ENCODE measurements at regions not wholly inside any gene's neighbourhood (a gene's known extent, or its start where the extent isn't known, plus 50 kb on each side); places are given as distances from the start of the nearest gene placed in this dataset.

- Histone ChIP-seq H3K27me3 (ENCODE audit: insufficient read depth, low read length) (no peaks in the 10 kb centered on the region), H3K27ac (ENCODE audit: low read depth, low read length) (no peak overlapping the region), H2BK12ac (ENCODE audit: low read length) (no peak overlapping the region), H3K4me3 (ENCODE audit: low read depth, low read length) (no peak overlapping the region), H2BK120ac (ENCODE audit: insufficient read depth, low read length, poor library complexity) (no peak overlapping the region), H3K4me2 (ENCODE audit: low read length) (no peak overlapping the region), H3K23ac (ENCODE audit: low read length) (no peak overlapping the region), H2AK5ac (ENCODE audit: low read length) (no peak overlapping the region), H3K4ac (ENCODE audit: low read depth, low read length) (no peak overlapping the region), H3K36me3 (ENCODE audit: control insufficient read depth in 1 of 2, insufficient read depth in 2 of 2, low read length in 2 of 2) (no peaks in the 10 kb centered on the region), H3K79me1 (ENCODE audit: low read length) (no peaks in the 10 kb centered on the region), H3K9ac (ENCODE audit: low read length) (no peak overlapping the region), H3K14ac (ENCODE audit: low read length) (no peak overlapping the region), H3K79me2 (ENCODE audit: control insufficient read depth, insufficient read depth, low read length, poor library complexity) (no peaks in the 10 kb centered on the region), H4K12ac (ENCODE audit: low read depth, low read length) (no peak overlapping the region), H4K8ac (ENCODE audit: low read depth, low read length) (no peak overlapping the region), H3K9me3 (ENCODE audit: insufficient read depth, low read depth, low read length) (no peaks in the 10 kb centered on the region), H2BK5ac (ENCODE audit: low read depth, low read length, poor library complexity) (no peak overlapping the region), H3K18ac (ENCODE audit: low read length) (no peak overlapping the region), H2AFZ (ENCODE audit: insufficient read depth, low read length, poor library complexity) (no peak overlapping the region), H4K91ac (ENCODE audit: low read depth, low read length) (no peak overlapping the region), H3K4me1 (ENCODE audit: control insufficient read depth in 1 of 2, insufficient read depth in 2 of 2, low read length in 2 of 2) (no peaks in the 10 kb centered on the region)
- DNase-seq = peak; percentile 0 to 49
- WGBS (ENCODE audit: extremely low coverage, insufficient coverage, insufficient read length) = no CpG with 5 or more reads among the region's 2 CpGs
Measured at GRCh38 chrX:137227151-137227550, 193.4 kb upstream of the GPR101 start.

GRCh38 chrX:137215467-137215866 lies 181.7 kb upstream of the GPR101 start:
- Histone ChIP-seq H3K14ac (ENCODE audit: low read length) (no peak overlapping the region), H3K27ac (ENCODE audit: low read depth, low read length) (no peak overlapping the region), H4K12ac (ENCODE audit: low read depth, low read length) (no peak overlapping the region), H3K9me3 (ENCODE audit: insufficient read depth, low read depth, low read length) (no peaks in the 10 kb centered on the region), H3K79me1 (ENCODE audit: low read length) (no peaks in the 10 kb centered on the region), H2AFZ (ENCODE audit: insufficient read depth, low read length, poor library complexity) (no peak overlapping the region), H3K79me2 (ENCODE audit: control insufficient read depth, insufficient read depth, low read length, poor library complexity) (no peaks in the 10 kb centered on the region), H3K4me1 (ENCODE audit: control insufficient read depth in 1 of 2, insufficient read depth in 2 of 2, low read length in 2 of 2) (no peaks in the 10 kb centered on the region), H3K36me3 (ENCODE audit: control insufficient read depth in 1 of 2, insufficient read depth in 2 of 2, low read length in 2 of 2) (no peaks in the 10 kb centered on the region), H4K8ac (ENCODE audit: low read depth, low read length) (no peak overlapping the region), H3K4me2 (ENCODE audit: low read length) (no peak overlapping the region), H3K27me3 (ENCODE audit: insufficient read depth, low read length) (no peaks in the 10 kb centered on the region), H4K91ac (ENCODE audit: low read depth, low read length) (no peak overlapping the region), H2BK5ac (ENCODE audit: low read depth, low read length, poor library complexity) (no peak overlapping the region), H3K4me3 (ENCODE audit: low read depth, low read length) (no peak overlapping the region), H3K23ac (ENCODE audit: low read length) (no peak overlapping the region), H2BK120ac (ENCODE audit: insufficient read depth, low read length, poor library complexity) (no peak overlapping the region), H2BK12ac (ENCODE audit: low read length) (no peak overlapping the region), H3K4ac (ENCODE audit: low read depth, low read length) (no peak overlapping the region), H2AK5ac (ENCODE audit: low read length) (no peak overlapping the region), H3K9ac (ENCODE audit: low read length) (no peak overlapping the region), H3K18ac (ENCODE audit: low read length) (no peak overlapping the region)
- DNase-seq = no peak
- WGBS (ENCODE audit: extremely low coverage, insufficient coverage, insufficient read length) = no CpG with 5 or more reads among the region's 1 CpG

- Histone ChIP-seq H3K79me1 (ENCODE audit: low read length) (no peaks in the 10 kb centered on the region), H2AFZ (ENCODE audit: insufficient read depth, low read length, poor library complexity) (no peak overlapping the region), H3K4ac (ENCODE audit: low read depth, low read length) (no peak overlapping the region), H3K27ac (ENCODE audit: low read depth, low read length) (no peak overlapping the region), H4K91ac (ENCODE audit: low read depth, low read length) (no peak overlapping the region), H3K14ac (ENCODE audit: low read length) (no peak overlapping the region), H4K12ac (ENCODE audit: low read depth, low read length) (no peak overlapping the region), H3K4me3 (ENCODE audit: low read depth, low read length) (no peak overlapping the region), H3K79me2 (ENCODE audit: control insufficient read depth, insufficient read depth, low read length, poor library complexity) (no peaks in the 10 kb centered on the region), H3K23ac (ENCODE audit: low read length) (no peak overlapping the region), H2BK120ac (ENCODE audit: insufficient read depth, low read length, poor library complexity) (no peak overlapping the region), H3K9me3 (ENCODE audit: insufficient read depth, low read depth, low read length) (no peaks in the 10 kb centered on the region), H2BK5ac (ENCODE audit: low read depth, low read length, poor library complexity) (no peak overlapping the region), H3K9ac (ENCODE audit: low read length) (no peak overlapping the region), H3K36me3 (ENCODE audit: control insufficient read depth in 1 of 2, insufficient read depth in 2 of 2, low read length in 2 of 2) (no peaks in the 10 kb centered on the region), H3K4me2 (ENCODE audit: low read length) (no peak overlapping the region), H3K4me1 (ENCODE audit: control insufficient read depth in 1 of 2, insufficient read depth in 2 of 2, low read length in 2 of 2) (no peaks in the 10 kb centered on the region), H3K18ac (ENCODE audit: low read length) (no peak overlapping the region), H2BK12ac (ENCODE audit: low read length) (no peak overlapping the region), H2AK5ac (ENCODE audit: low read length) (no peak overlapping the region), H4K8ac (ENCODE audit: low read depth, low read length) (no peak overlapping the region), H3K27me3 (ENCODE audit: insufficient read depth, low read length) (no peaks in the 10 kb centered on the region)
- no CpG with 5 or more reads among the region's 4 CpGs for WGBS (ENCODE audit: extremely low coverage, insufficient coverage, insufficient read length)
- DNase-seq = peak in 1 of 2 donors; percentile 14
Measured at GRCh38 chrX:137212078-137212632, 178.4 kb upstream of the GPR101 start.

- DNase-seq = no peak
- Histone ChIP-seq H2BK12ac (ENCODE audit: low read length) (no peak overlapping the region), H4K8ac (ENCODE audit: low read depth, low read length) (no peak overlapping the region), H3K79me2 (ENCODE audit: control insufficient read depth, insufficient read depth, low read length, poor library complexity) (no peaks in the 10 kb centered on the region), H2BK120ac (ENCODE audit: insufficient read depth, low read length, poor library complexity) (no peak overlapping the region), H4K91ac (ENCODE audit: low read depth, low read length) (no peak overlapping the region), H3K23ac (ENCODE audit: low read length) (no peak overlapping the region), H3K4me2 (ENCODE audit: low read length) (no peak overlapping the region), H3K27me3 (ENCODE audit: insufficient read depth, low read length) (no peaks in the 10 kb centered on the region), H3K4me3 (ENCODE audit: low read depth, low read length) (no peak overlapping the region), H3K9me3 (ENCODE audit: insufficient read depth, low read depth, low read length) (no peaks in the 10 kb centered on the region), H2AFZ (ENCODE audit: insufficient read depth, low read length, poor library complexity) (no peak overlapping the region), H4K12ac (ENCODE audit: low read depth, low read length) (no peak overlapping the region), H3K79me1 (ENCODE audit: low read length) (no peaks in the 10 kb centered on the region), H3K27ac (ENCODE audit: low read depth, low read length) (no peak overlapping the region), H3K4ac (ENCODE audit: low read depth, low read length) (no peak overlapping the region), H3K36me3 (ENCODE audit: control insufficient read depth in 1 of 2, insufficient read depth in 2 of 2, low read length in 2 of 2) (no peaks in the 10 kb centered on the region), H3K14ac (ENCODE audit: low read length) (no peak overlapping the region), H3K4me1 (ENCODE audit: control insufficient read depth in 1 of 2, insufficient read depth in 2 of 2, low read length in 2 of 2) (no peaks in the 10 kb centered on the region), H2BK5ac (ENCODE audit: low read depth, low read length, poor library complexity) (no peak overlapping the region), H3K18ac (ENCODE audit: low read length) (no peak overlapping the region), H2AK5ac (ENCODE audit: low read length) (no peak overlapping the region), H3K9ac (ENCODE audit: low read length) (no peak overlapping the region)
- WGBS (ENCODE audit: extremely low coverage, insufficient coverage, insufficient read length) = no CpG with 5 or more reads among the region's 4 CpGs
Measured at GRCh38 chrX:137198040-137198439, 164.2 kb upstream of the GPR101 start.
